ENCODE measurements at regions not wholly inside any gene's neighbourhood (a gene's known extent, or its start where the extent isn't known, plus 50 kb on each side); places are given as distances from the start of the nearest gene placed in this dataset.

- TF ChIP-seq RAD21 (conservative IDR thresholded peaks at IDR 0.05 in 1 of 2, IDR thresholded peaks at IDR 0.05 in 1 of 2), result no peak
- no peak for TF ChIP-seq NFE2L2 (conservative IDR thresholded peaks at IDR 0.05; ENCODE audit: low read length)
- no peak for TF ChIP-seq CTCF (IDR thresholded peaks at IDR 0.05)
- no peak for TF ChIP-seq POLR2A (IDR thresholded peaks at IDR 0.05; ENCODE audit: low read length)
- TF ChIP-seq HDAC2 (IDR thresholded peaks at IDR 0.05), result no peak
- no peak for TF ChIP-seq MAFK (IDR thresholded peaks at IDR 0.05; ENCODE audit: partially characterized antibody)
- no peak for TF ChIP-seq CBX8 (IDR thresholded peaks at IDR 0.05)
- no peak for TF ChIP-seq REST (IDR thresholded peaks at IDR 0.05)
- TF ChIP-seq BHLHE40 (IDR thresholded peaks at IDR 0.05; ENCODE audit: low read depth, low read length), result no peak
- no peak for TF ChIP-seq BCL3 (IDR thresholded peaks at IDR 0.05)
- no peak for TF ChIP-seq ESRRA (IDR thresholded peaks at IDR 0.05; ENCODE audit: borderline replicate concordance, low read length)
These were observed 250.5 kb upstream of the AFDN start for GRCh38 chr6:167576050-167576741.

Data from A549 (cell line).